Epithelial cell of prostate (primary cell): ENCODE measurements at regions not wholly inside any gene's neighbourhood (a gene's known extent, or its start where the extent isn't known, plus 50 kb on each side); places are given as distances from the start of the nearest gene placed in this dataset.

Experiments used
- DNase-seq: peaks from one replicate; pipeline ENCODE4 v3.0.0-alpha.2; 2011; ENCODE audit warnings: low read depth, low spot score
- H3K27ac ChIP-seq: fragments of 450-650 bp; 2 replicates; pipeline ENCODE4 v1.5.1; 2017; ENCODE audit warnings: mild to moderate bottlenecking

- DNase-seq = no peak
- no peak overlapping the region for H3K27ac ChIP-seq
Observed at GRCh38 chr1:162972773-162973172, 96.4 kb upstream of the RGS4 start.

GRCh38 chr1:162970021-162970420 lies 99.1 kb upstream of the RGS4 start:
- no peak overlapping the region for H3K27ac ChIP-seq
- DNase-seq = no peak

- DNase-seq = no peak
- no peak overlapping the region for H3K27ac ChIP-seq
Observed at GRCh38 chr1:162966613-162967012, 102.5 kb upstream of the RGS4 start.

- DNase-seq = no peak
- H3K27ac ChIP-seq = no peak overlapping the region
Observed at GRCh38 chr1:162964901-162965300, 103.9 kb upstream of the CCDC190 start.

- no peak for DNase-seq
Observed at GRCh38 chr1:162956922-162957321, 95.9 kb upstream of the CCDC190 start.

GRCh38 chr1:162954824-162955223 lies 93.8 kb upstream of the CCDC190 start:
- H3K27ac ChIP-seq = no peak overlapping the region
- no peak for DNase-seq

More at GRCh38 chr1:162956922-162957321, 95.9 kb upstream of the CCDC190 start:
- H3K27ac ChIP-seq = no peak overlapping the region

- no peak for DNase-seq
- no peak overlapping the region for H3K27ac ChIP-seq
Observed at GRCh38 chr1:162952956-162953355, 92.0 kb upstream of the CCDC190 start.

- no peak overlapping the region for H3K27ac ChIP-seq
- DNase-seq = no peak
Observed at GRCh38 chr1:162951553-162952315, 90.8 kb upstream of the CCDC190 start.

GRCh38 chr1:162950187-162950586 lies 89.2 kb upstream of the CCDC190 start:
- no peak for DNase-seq
- no peak overlapping the region for H3K27ac ChIP-seq

- no peak for DNase-seq
- no peak overlapping the region for H3K27ac ChIP-seq
Observed at GRCh38 chr1:162946701-162947100, 85.7 kb upstream of the CCDC190 start.

GRCh38 chr1:162944974-162945674 lies 84.1 kb upstream of the CCDC190 start:
- H3K27ac ChIP-seq = no peak overlapping the region
- DNase-seq = no peak

- DNase-seq = no peak
- H3K27ac ChIP-seq = no peak overlapping the region
Observed at GRCh38 chr1:162943622-162944021, 82.6 kb upstream of the CCDC190 start.

- DNase-seq = no peak
Observed at GRCh38 chr1:162942916-162943559, 82.1 kb upstream of the CCDC190 start.

GRCh38 chr1:162941024-162941423 lies 80.0 kb upstream of the CCDC190 start:
- DNase-seq = no peak
- no peak overlapping the region for H3K27ac ChIP-seq

More at GRCh38 chr1:162942916-162943559, 82.1 kb upstream of the CCDC190 start:
- no peak overlapping the region for H3K27ac ChIP-seq

- H3K27ac ChIP-seq = no peak overlapping the region
Observed at GRCh38 chr1:162939035-162939434, 78.1 kb upstream of the CCDC190 start.

GRCh38 chr1:162937716-162938395 lies 76.9 kb upstream of the CCDC190 start:
- H3K27ac ChIP-seq = no peak overlapping the region
- no peak for DNase-seq

More at GRCh38 chr1:162939035-162939434, 78.1 kb upstream of the CCDC190 start:
- DNase-seq = no peak

GRCh38 chr1:162930976-162931560 lies 70.1 kb upstream of the CCDC190 start:
- H3K27ac ChIP-seq = no peak overlapping the region
- DNase-seq = no peak

GRCh38 chr1:162930532-162930931 lies 69.6 kb upstream of the CCDC190 start:
- no peak overlapping the region for H3K27ac ChIP-seq
- no peak for DNase-seq

- H3K27ac ChIP-seq = no peak overlapping the region
- no peak for DNase-seq
Observed at GRCh38 chr1:162929177-162929576, 68.2 kb upstream of the CCDC190 start.

- H3K27ac ChIP-seq = no peak overlapping the region
- DNase-seq = no peak
Observed at GRCh38 chr1:162928141-162928540, 67.2 kb upstream of the CCDC190 start.
